Mesendoderm (in vitro differentiated cells): ENCODE measurements at regions not wholly inside any gene's neighbourhood (a gene's known extent, or its start where the extent isn't known, plus 50 kb on each side); places are given as distances from the start of the nearest gene placed in this dataset.

Experiments
- DNase-seq: peaks from one replicate; pipeline ENCODE4 v3.0.0; 2013
- H2AK5ac ChIP-seq: 2 replicates; pipeline ENCODE4 v1.6.1; 2013; ENCODE audit warnings: low read length, inconsistent platforms
- H2BK120ac ChIP-seq: 2 replicates; pipeline ENCODE4 v1.6.1; 2013; ENCODE audit warnings: low read depth, mild to moderate bottlenecking, low read length, moderate library complexity, mixed read lengths
- H2BK15ac ChIP-seq: replicated peaks from 2 replicates; pipeline ENCODE4 v1.6.1; 2013; ENCODE audit warnings: low read depth, mild to moderate bottlenecking, moderate library complexity
- H2BK5ac ChIP-seq: 2 replicates; pipeline ENCODE4 v1.6.1; 2013; ENCODE audit warnings: low read length, inconsistent platforms
- H3K18ac ChIP-seq: 2 replicates; pipeline ENCODE4 v1.6.1; 2013; ENCODE audit warnings: mild to moderate bottlenecking, low read length, mixed read lengths
- H3K23ac ChIP-seq: one replicate; pipeline ENCODE4 v1.6.1; 2013; ENCODE audit warnings: low read length
- H3K27ac ChIP-seq: 2 replicates; pipeline ENCODE4 v1.5.1; 2013; ENCODE audit warnings: low read depth, mild to moderate bottlenecking, inconsistent platforms, low read length, moderate library complexity
- H3K27me3 ChIP-seq: 2 replicates; pipeline ENCODE4 v1.6.1; 2013; ENCODE audit warnings: low read length, control low read depth, mild to moderate bottlenecking, inconsistent platforms; ENCODE audit not compliant: insufficient read depth, poor library complexity
- H3K36me3 ChIP-seq: 2 replicates; pipeline ENCODE4 v1.6.1; 2013; ENCODE audit warnings: low read length, inconsistent platforms; ENCODE audit not compliant: control insufficient read depth, insufficient read depth
- H3K4ac ChIP-seq: one replicate; pipeline ENCODE4 v1.6.1; 2013; ENCODE audit warnings: low read depth, mild to moderate bottlenecking, low read length, moderate library complexity
- H3K4me1 ChIP-seq: 2 replicates; pipeline ENCODE4 v1.6.1; 2013; ENCODE audit warnings: low read depth, low read length, inconsistent platforms; ENCODE audit not compliant: control insufficient read depth
- H3K4me2 ChIP-seq: 2 replicates; pipeline ENCODE4 v1.6.1; 2013; ENCODE audit warnings: low read length
- H3K4me3 ChIP-seq: 2 replicates; pipeline ENCODE4 v1.5.1; 2013; ENCODE audit warnings: mild to moderate bottlenecking, low read length
- H3K56ac ChIP-seq: one replicate; pipeline ENCODE4 v1.6.1; 2013; ENCODE audit warnings: low read length
- H3K79me1 ChIP-seq: 2 replicates; pipeline ENCODE4 v1.6.1; 2013; ENCODE audit warnings: low read length, inconsistent platforms
- H3K79me2 ChIP-seq: 2 replicates; pipeline ENCODE4 v1.6.1; 2013; ENCODE audit warnings: mild to moderate bottlenecking, low read length; ENCODE audit not compliant: control insufficient read depth, insufficient read depth
- H3K9ac ChIP-seq: 2 replicates; pipeline ENCODE4 v1.6.1; 2013; ENCODE audit warnings: low read length, inconsistent platforms
- H4K5ac ChIP-seq: one replicate; pipeline ENCODE4 v1.6.1; 2013; ENCODE audit warnings: low read length
- H4K8ac ChIP-seq: one replicate; pipeline ENCODE4 v1.6.1; 2013; ENCODE audit warnings: low read depth, mild to moderate bottlenecking, control low read depth, low read length, moderate library complexity
- WGBS: extraction: QIAGEN DNeasy Blood & Tissue Kit; methylation state at CpG from one replicate; pipeline ENCODE4 v1.1.7; 2013; ENCODE audit warnings: low lambda C conversion rate, missing lambda C conversion rate; ENCODE audit not compliant: insufficient coverage; ENCODE audit errors: extremely low coverage; 5-methylcytosine and 5-hydroxymethylcytosine counted together

DNA sequence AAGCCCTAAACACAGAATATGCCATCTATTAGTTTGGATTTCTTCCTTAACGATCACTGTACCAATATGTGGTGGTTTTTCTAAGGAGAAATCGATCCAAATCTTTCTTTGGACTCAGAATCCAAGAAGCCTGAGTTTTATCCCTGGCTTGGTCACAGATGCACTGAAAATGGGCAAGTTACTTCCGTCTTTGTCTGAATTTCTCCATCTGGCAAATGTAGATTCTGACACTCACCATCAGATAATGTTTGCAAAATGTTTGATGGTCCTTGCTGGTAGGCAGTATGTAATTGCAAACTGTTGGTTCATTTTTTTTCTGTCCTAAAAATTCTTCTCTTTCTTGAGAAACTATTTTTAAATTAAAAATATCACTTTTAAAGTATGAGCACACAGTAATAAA lies 115.0 kb downstream of the TSEN15 start:
- H2BK5ac ChIP-seq, result no peak overlapping the region
- DNase-seq, result no peak
- H2AK5ac ChIP-seq, result no peak overlapping the region
- H3K4me3 ChIP-seq, result no peak overlapping the region
- H3K56ac ChIP-seq, result no peak overlapping the region
- WGBS, result no CpG with 5 or more reads among the region's 3 CpGs
- H3K4me2 ChIP-seq, result no peak overlapping the region
- H3K4me1 ChIP-seq, result no peaks in the 10 kb centered on the region
- no peak overlapping the region for H4K8ac ChIP-seq
- H2BK120ac ChIP-seq, result no peak overlapping the region
- no peaks in the 10 kb centered on the region for H3K79me1 ChIP-seq
- no peak overlapping the region for H3K9ac ChIP-seq
- no peak overlapping the region for H3K27ac ChIP-seq
- no peak overlapping the region for H3K18ac ChIP-seq
- no peaks in the 10 kb centered on the region for H3K79me2 ChIP-seq
- no peaks in the 10 kb centered on the region for H3K27me3 ChIP-seq
- no peak overlapping the region for H2BK15ac ChIP-seq
- H3K36me3 ChIP-seq, result no peaks in the 10 kb centered on the region
- H3K4ac ChIP-seq, result no peak overlapping the region
- no peak overlapping the region for H4K5ac ChIP-seq
- no peak overlapping the region for H3K23ac ChIP-seq

DNA sequence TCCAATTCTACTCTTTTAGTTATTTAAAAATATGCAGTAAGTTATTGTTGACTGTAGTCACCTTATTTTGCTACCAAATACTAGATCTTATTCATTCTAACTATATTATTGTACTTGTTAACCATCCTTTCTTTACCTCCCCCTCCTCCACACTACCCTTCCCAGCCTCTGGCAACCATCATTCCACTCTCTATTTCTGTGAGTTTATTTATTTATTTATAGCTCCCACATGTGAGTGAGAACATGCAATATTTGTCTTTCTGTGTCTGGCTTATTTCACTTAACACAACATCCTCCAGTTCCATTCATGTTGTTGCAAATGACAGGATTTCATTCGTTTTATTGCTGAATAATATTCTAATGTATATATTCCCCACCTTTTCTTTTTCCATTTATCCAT lies 115.8 kb downstream of the TSEN15 start:
- H4K8ac ChIP-seq, result no peak overlapping the region
- H3K4ac ChIP-seq, result no peak overlapping the region
- H3K9ac ChIP-seq, result no peak overlapping the region
- DNase-seq, result no peak
- H3K56ac ChIP-seq, result no peak overlapping the region
- no peak overlapping the region for H2BK15ac ChIP-seq
- no peaks in the 10 kb centered on the region for H3K79me2 ChIP-seq
- no peak overlapping the region for H3K27ac ChIP-seq
- H3K4me2 ChIP-seq, result no peak overlapping the region
- H3K36me3 ChIP-seq, result no peaks in the 10 kb centered on the region
- H2BK120ac ChIP-seq, result no peak overlapping the region
- WGBS, result no CpG with 5 or more reads among the region's 1 CpG
- H3K27me3 ChIP-seq, result no peaks in the 10 kb centered on the region
- no peak overlapping the region for H4K5ac ChIP-seq
- no peaks in the 10 kb centered on the region for H3K79me1 ChIP-seq
- no peak overlapping the region for H2AK5ac ChIP-seq
- H2BK5ac ChIP-seq, result no peak overlapping the region
- no peak overlapping the region for H3K4me3 ChIP-seq
- H3K23ac ChIP-seq, result no peak overlapping the region
- no peak overlapping the region for H3K18ac ChIP-seq
- no peaks in the 10 kb centered on the region for H3K4me1 ChIP-seq

DNA sequence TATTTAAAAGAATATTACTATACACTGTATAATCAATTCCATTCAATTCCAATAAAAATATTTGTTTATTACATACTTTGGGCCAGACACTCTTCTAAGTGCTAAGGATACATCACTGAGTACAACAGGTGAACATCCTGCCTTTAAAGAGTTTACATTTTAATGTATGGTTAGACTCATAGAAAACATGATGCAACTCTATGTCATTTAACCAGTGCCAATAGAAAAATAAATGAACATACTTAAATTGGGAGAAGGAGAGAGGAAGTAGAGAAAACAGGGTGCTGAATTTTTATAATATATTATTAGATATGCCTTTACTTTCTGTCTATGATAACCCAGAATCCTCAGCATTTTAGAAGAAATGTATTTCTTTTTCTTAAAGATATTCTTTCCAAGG lies 119.2 kb downstream of the TSEN15 start:
- no peak overlapping the region for H3K56ac ChIP-seq
- H2BK15ac ChIP-seq, result no peak overlapping the region
- no peak overlapping the region for H4K8ac ChIP-seq
- no peak overlapping the region for H3K9ac ChIP-seq
- no peaks in the 10 kb centered on the region for H3K36me3 ChIP-seq
- no peak overlapping the region for H3K23ac ChIP-seq
- H3K79me1 ChIP-seq, result no peaks in the 10 kb centered on the region
- H2BK5ac ChIP-seq, result no peak overlapping the region
- H3K4ac ChIP-seq, result no peak overlapping the region
- no peaks in the 10 kb centered on the region for H3K27me3 ChIP-seq
- no peak overlapping the region for H2BK120ac ChIP-seq
- DNase-seq, result no peak
- no peaks in the 10 kb centered on the region for H3K4me1 ChIP-seq
- H3K18ac ChIP-seq, result no peak overlapping the region
- no peak overlapping the region for H4K5ac ChIP-seq
- H3K4me2 ChIP-seq, result no peak overlapping the region
- no peak overlapping the region for H3K4me3 ChIP-seq
- no peak overlapping the region for H2AK5ac ChIP-seq
- no peak overlapping the region for H3K27ac ChIP-seq
- no peaks in the 10 kb centered on the region for H3K79me2 ChIP-seq

DNA sequence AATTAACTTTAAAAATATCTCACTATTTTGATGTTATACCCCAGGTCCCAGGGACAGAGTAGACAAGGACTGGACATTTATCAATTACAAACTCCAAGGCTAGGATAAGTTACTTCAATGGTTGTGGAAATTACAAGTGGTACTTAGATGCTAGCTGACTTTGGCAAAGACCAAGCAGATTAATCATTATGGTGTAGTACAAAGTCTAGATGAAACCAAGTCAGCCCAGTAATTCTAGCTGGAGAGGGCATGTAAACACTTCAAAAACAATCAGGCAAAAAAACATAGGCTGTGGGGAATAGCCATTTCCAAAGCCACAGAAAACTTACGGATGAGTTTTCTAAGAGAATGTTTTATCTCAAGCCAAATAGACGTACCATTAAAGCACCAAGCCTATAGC lies 124.5 kb downstream of the TSEN15 start:
- no peak overlapping the region for H3K4me2 ChIP-seq
- H2BK15ac ChIP-seq, result no peak overlapping the region
- WGBS, result no CpG with 5 or more reads among the region's 2 CpGs

DNA sequence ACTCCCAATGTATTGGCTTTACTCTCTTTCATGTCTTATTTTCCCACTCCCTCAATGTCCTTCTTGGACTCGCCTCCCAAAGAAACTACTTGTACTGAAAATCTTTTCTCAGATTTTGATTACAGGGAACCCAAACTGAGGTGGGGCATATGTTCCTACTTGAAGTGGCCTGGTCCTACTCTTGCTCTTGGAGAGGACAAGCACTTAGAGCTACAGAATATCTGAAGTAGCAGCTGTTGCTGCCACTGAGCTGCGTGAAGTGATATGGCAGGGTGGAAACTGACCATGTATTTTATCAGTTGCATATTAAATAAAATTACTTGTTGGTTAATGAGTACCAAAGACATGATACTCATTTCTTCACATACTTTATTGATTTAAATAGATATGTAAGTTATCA lies 129.5 kb downstream of the TSEN15 start:
- H3K36me3 ChIP-seq, result no peaks in the 10 kb centered on the region
- no peak overlapping the region for H3K4me3 ChIP-seq
- H3K4me1 ChIP-seq, result no peaks in the 10 kb centered on the region
- H3K27me3 ChIP-seq, result no peaks in the 10 kb centered on the region
- no peak overlapping the region for H3K9ac ChIP-seq
- no peak overlapping the region for H3K23ac ChIP-seq
- H3K56ac ChIP-seq, result no peak overlapping the region
- no peak overlapping the region for H3K18ac ChIP-seq
- no peak overlapping the region for H3K27ac ChIP-seq
- WGBS, result no CpG with 5 or more reads among the region's 2 CpGs
- H3K79me2 ChIP-seq, result no peaks in the 10 kb centered on the region
- no peak overlapping the region for H2BK5ac ChIP-seq
- H2BK15ac ChIP-seq, result no peak overlapping the region
- H3K79me1 ChIP-seq, result no peaks in the 10 kb centered on the region
- no peak for DNase-seq
- H2BK120ac ChIP-seq, result no peak overlapping the region
- H3K4me2 ChIP-seq, result no peak overlapping the region
- no peak overlapping the region for H4K8ac ChIP-seq
- no peak overlapping the region for H2AK5ac ChIP-seq
- H4K5ac ChIP-seq, result no peak overlapping the region
- H3K4ac ChIP-seq, result no peak overlapping the region

More for the DNA sequence above, 124.5 kb downstream of the TSEN15 start:
- H2BK120ac ChIP-seq, result no peak overlapping the region
- H3K4ac ChIP-seq, result no peak overlapping the region
- no peaks in the 10 kb centered on the region for H3K79me1 ChIP-seq
- no peak overlapping the region for H2BK5ac ChIP-seq
- no peak overlapping the region for H4K5ac ChIP-seq
- H3K27ac ChIP-seq, result no peak overlapping the region
- H3K79me2 ChIP-seq, result no peaks in the 10 kb centered on the region
- H3K56ac ChIP-seq, result no peak overlapping the region
- no peak overlapping the region for H3K18ac ChIP-seq
- no peaks in the 10 kb centered on the region for H3K27me3 ChIP-seq
- H3K4me1 ChIP-seq, result no peaks in the 10 kb centered on the region
- no peak overlapping the region for H2AK5ac ChIP-seq
- no peak for DNase-seq
- no peak overlapping the region for H4K8ac ChIP-seq
- H3K23ac ChIP-seq, result no peak overlapping the region
- no peaks in the 10 kb centered on the region for H3K36me3 ChIP-seq
- no peak overlapping the region for H3K9ac ChIP-seq
- no peak overlapping the region for H3K4me3 ChIP-seq

DNA sequence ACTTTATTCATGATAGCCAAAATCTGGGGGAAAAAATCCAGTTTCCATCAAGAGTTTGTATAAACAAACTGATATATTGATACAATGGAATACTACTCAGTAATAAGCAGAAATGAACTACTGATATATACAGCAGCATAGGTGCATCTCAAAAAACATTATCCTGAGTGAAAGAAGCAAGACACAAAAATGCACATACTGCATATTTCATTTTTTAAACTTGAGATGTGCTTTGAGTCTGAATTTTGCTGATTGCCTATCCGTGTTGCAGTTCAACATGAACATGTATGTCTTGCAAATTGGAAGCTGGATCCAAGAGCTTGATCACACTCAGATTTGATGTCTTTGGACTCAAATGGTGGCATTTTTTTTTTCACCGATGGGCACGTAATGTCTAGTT lies 132.4 kb downstream of the TSEN15 start:
- Histone ChIP-seq H4K5ac (no peak overlapping the region), H2AK5ac (no peak overlapping the region), H3K4ac (no peak overlapping the region), H3K9ac (no peak overlapping the region), H2BK15ac (no peak overlapping the region), H2BK5ac (no peak overlapping the region), H3K4me3 (no peak overlapping the region), H3K27ac (no peak overlapping the region), H3K23ac (no peak overlapping the region), H3K79me2 (no peaks in the 10 kb centered on the region), H2BK120ac (no peak overlapping the region), H4K8ac (no peak overlapping the region), H3K79me1 (no peaks in the 10 kb centered on the region), H3K56ac (no peak overlapping the region), H3K27me3 (no peaks in the 10 kb centered on the region), H3K36me3 (no peaks in the 10 kb centered on the region), H3K4me1 (no peaks in the 10 kb centered on the region), H3K4me2 (no peak overlapping the region), H3K18ac (no peak overlapping the region)
- DNase-seq, result no peak
- no CpG with 5 or more reads among the region's 3 CpGs for WGBS
